ENCODE measurements at regions not wholly inside any gene's neighbourhood (a gene's known extent, or its start where the extent isn't known, plus 50 kb on each side); places are given as distances from the start of the nearest gene placed in this dataset.

GRCh38 chr4:151574968-151575367 lies 166.0 kb downstream of the FHIP1A start:
- no peak overlapping the region for H3K4me3 ChIP-seq (ENCODE audit: low read depth, low read length)
- TF ChIP-seq CTCF (IDR thresholded peaks at IDR 0.05; ENCODE audit: low read depth, low read length), result no peak
- in situ Hi-C loops (cut with HindIII; ENCODE audit: low sequenced_read_pairs), result no loop called here
- no peak for DNase-seq (ENCODE audit: low read depth, low spot score)

- DNase-seq (ENCODE audit: low read depth, low spot score), result no peak
- TF ChIP-seq CTCF (IDR thresholded peaks at IDR 0.05; ENCODE audit: low read depth, low read length), result no peak
- no peak overlapping the region for H3K4me3 ChIP-seq (ENCODE audit: low read depth, low read length)
- in situ Hi-C loops (cut with HindIII; ENCODE audit: low sequenced_read_pairs), result no loop called here
These were observed 166.7 kb downstream of the FHIP1A start for GRCh38 chr4:151575646-151576045.

GRCh38 chr4:151576627-151577026 lies 167.7 kb downstream of the FHIP1A start:
- no peak for DNase-seq (ENCODE audit: low read depth, low spot score)
- in situ Hi-C loops (cut with HindIII; ENCODE audit: low sequenced_read_pairs), result no loop called here
- no peak for TF ChIP-seq CTCF (IDR thresholded peaks at IDR 0.05; ENCODE audit: low read depth, low read length)
- no peak overlapping the region for H3K4me3 ChIP-seq (ENCODE audit: low read depth, low read length)

GRCh38 chr4:151581570-151581969 lies 172.6 kb downstream of the FHIP1A start:
- in situ Hi-C loops (cut with HindIII; ENCODE audit: low sequenced_read_pairs), result no loop called here
- no peak overlapping the region for H3K4me3 ChIP-seq (ENCODE audit: low read depth, low read length)
- TF ChIP-seq CTCF (IDR thresholded peaks at IDR 0.05; ENCODE audit: low read depth, low read length), result no peak
- DNase-seq (ENCODE audit: low read depth, low spot score), result no peak

GRCh38 chr4:151582098-151582497 lies 173.1 kb downstream of the FHIP1A start:
- in situ Hi-C loops (cut with HindIII; ENCODE audit: low sequenced_read_pairs), result no loop called here
- no peak for TF ChIP-seq CTCF (IDR thresholded peaks at IDR 0.05; ENCODE audit: low read depth, low read length)
- no peak overlapping the region for H3K4me3 ChIP-seq (ENCODE audit: low read depth, low read length)
- DNase-seq (ENCODE audit: low read depth, low spot score), result no peak

- in situ Hi-C loops (cut with HindIII; ENCODE audit: low sequenced_read_pairs), result no loop called here
- no peak overlapping the region for H3K4me3 ChIP-seq (ENCODE audit: low read depth, low read length)
- TF ChIP-seq CTCF (IDR thresholded peaks at IDR 0.05; ENCODE audit: low read depth, low read length), result no peak
- no peak for DNase-seq (ENCODE audit: low read depth, low spot score)
These were observed 174.4 kb downstream of the FHIP1A start for GRCh38 chr4:151583157-151583914.
